ENCODE measurements at regions not wholly inside any gene's neighbourhood (a gene's known extent, or its start where the extent isn't known, plus 50 kb on each side); places are given as distances from the start of the nearest gene placed in this dataset.

- TF ChIP-seq CTCF (IDR thresholded peaks at IDR 0.05) (no peak), POLR2AphosphoS5 (IDR thresholded peaks at IDR 0.05) (no peak), POLR2A (IDR thresholded peaks at IDR 0.05) (no peak)
Observed at GRCh38 chr10:78314651-78315050, 281.0 kb downstream of the RPS24 start.
